ENCODE measurements at regions not wholly inside any gene's neighbourhood (a gene's known extent, or its start where the extent isn't known, plus 50 kb on each side); places are given as distances from the start of the nearest gene placed in this dataset.
"Not testable (repeated sequence)": the region's sequence is repeated elsewhere in the genome, so short reads cannot be mapped to it uniquely, and the experiment has no call there.

DNA sequence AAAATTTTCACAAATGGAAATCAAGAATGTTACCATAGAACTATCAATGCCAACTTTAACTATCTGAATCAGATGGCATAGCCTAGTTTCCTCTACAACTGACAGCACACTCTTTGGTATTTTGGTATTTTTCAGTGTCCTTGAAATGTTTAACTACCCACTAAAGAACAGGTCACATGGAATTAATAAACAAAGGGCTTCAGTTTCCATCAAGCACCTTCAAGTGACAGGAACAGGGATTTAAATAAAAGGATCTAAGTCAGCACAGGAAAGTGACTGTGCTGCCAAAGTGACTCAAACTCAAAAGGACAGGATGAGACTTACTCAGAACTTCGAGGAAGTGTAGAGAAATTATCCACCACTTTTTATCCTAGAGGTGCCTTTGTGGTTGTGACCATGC is 117.2 kb downstream of the FAM72B start:
- H3K4me1 ChIP-seq (ENCODE audit: insufficient read depth, low read length); H2AFZ ChIP-seq (ENCODE audit: low read length); intact Hi-C loops (cut with micrococcal nuclease; ENCODE audit: unreplicated experiment); H3K9me3 ChIP-seq (ENCODE audit: low read length); ATAC-seq; FAIRE-seq; H3K36me3 ChIP-seq (replicated peaks in 1 of 2; ENCODE audit: control insufficient read depth in 1 of 2, insufficient read depth in 2 of 2, low read length in 2 of 2); H3K9ac ChIP-seq (ENCODE audit: insufficient read depth, low read depth, low read length); H3K27ac ChIP-seq (ENCODE audit: extremely low read length, insufficient read depth, low read length); H3K4me2 ChIP-seq (ENCODE audit: low read depth, low read length); H3K27me3 ChIP-seq (ENCODE audit: control insufficient read depth in 1 of 2, insufficient read depth in 2 of 2, low read length in 2 of 2); BruUV-seq (replicated peaks); H3K79me2 ChIP-seq (ENCODE audit: insufficient read depth, low read length); DNase-seq (ENCODE audit: low spot score); in situ Hi-C loops (cut with HindIII; ENCODE audit: extremely low pct_ligation_motif_present, low pct_unique_long_range_greater_than_20kb); CTCF ChIA-PET (ENCODE audit: low intra/inter-chr PET ratio, low total read pairs); POLR2A ChIA-PET; H3K4me3 ChIP-seq (replicated peaks in 1 of 3; ENCODE audit: insufficient read depth in 1 of 3, low read depth in 2 of 3, low read length in 3 of 3); H4K20me1 ChIP-seq (ENCODE audit: insufficient read depth, low read length): not testable (repeated sequence)
- WGBS (ENCODE audit: low lambda C conversion rate): no CpG with 5 or more reads among the region's 1 CpG

DNA sequence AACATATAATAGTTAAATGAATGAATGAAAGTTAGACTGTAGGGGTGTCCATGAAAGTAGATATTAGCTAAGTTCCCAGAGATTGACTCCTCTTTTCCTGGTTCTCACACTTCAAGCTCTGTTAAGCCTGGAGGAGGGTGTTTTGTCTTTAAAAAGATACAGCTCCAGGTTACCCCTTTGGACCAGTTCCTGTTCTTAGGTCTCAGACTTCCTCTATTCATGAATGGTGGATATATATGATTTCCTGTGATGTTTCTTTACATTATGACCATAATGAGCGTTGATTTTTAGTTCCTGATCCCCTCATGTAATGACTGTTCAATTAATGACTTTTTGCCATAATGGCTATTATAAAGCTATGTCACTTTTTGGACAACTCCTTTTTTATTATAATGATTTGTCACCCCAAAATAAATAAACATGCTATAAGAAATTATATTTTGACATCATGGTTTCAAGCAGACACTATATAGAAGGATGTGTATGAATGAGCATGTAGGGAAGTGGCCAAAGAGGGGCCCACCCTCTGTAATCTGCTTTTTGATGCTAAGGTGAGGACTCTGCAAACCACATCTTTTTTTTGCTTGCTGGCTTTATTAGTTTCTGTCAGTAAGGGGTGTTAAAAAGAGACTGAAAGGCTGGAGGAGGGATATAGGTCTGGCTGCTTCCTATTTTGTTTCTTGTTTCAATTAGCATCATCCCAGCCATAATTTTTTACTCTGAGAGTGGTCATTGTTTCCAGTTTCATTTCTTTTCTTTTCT is 115.2 kb downstream of the FAM72B start:
- H2AFZ ChIP-seq (ENCODE audit: low read length); H3K4me2 ChIP-seq (ENCODE audit: low read depth, low read length); H3K27me3 ChIP-seq (ENCODE audit: control insufficient read depth in 1 of 2, insufficient read depth in 2 of 2, low read length in 2 of 2); H3K79me2 ChIP-seq (ENCODE audit: insufficient read depth, low read length); H3K9me3 ChIP-seq (ENCODE audit: low read length); CTCF ChIA-PET (ENCODE audit: low intra/inter-chr PET ratio, low total read pairs); H3K4me1 ChIP-seq (ENCODE audit: insufficient read depth, low read length); BruUV-seq (replicated peaks); H3K27ac ChIP-seq (ENCODE audit: extremely low read length, insufficient read depth, low read length); H3K4me3 ChIP-seq (replicated peaks in 1 of 3; ENCODE audit: insufficient read depth in 1 of 3, low read depth in 2 of 3, low read length in 3 of 3); H3K9ac ChIP-seq (ENCODE audit: insufficient read depth, low read depth, low read length); in situ Hi-C loops (cut with HindIII; ENCODE audit: extremely low pct_ligation_motif_present, low pct_unique_long_range_greater_than_20kb); POLR2A ChIA-PET; H3K36me3 ChIP-seq (replicated peaks in 1 of 2; ENCODE audit: control insufficient read depth in 1 of 2, insufficient read depth in 2 of 2, low read length in 2 of 2); intact Hi-C loops (cut with micrococcal nuclease; ENCODE audit: unreplicated experiment); H4K20me1 ChIP-seq (ENCODE audit: insufficient read depth, low read length); FAIRE-seq; ATAC-seq; DNase-seq (ENCODE audit: low spot score): not testable (repeated sequence)
- no CpG with 5 or more reads among the region's 1 CpG for WGBS (ENCODE audit: low lambda C conversion rate)

DNA sequence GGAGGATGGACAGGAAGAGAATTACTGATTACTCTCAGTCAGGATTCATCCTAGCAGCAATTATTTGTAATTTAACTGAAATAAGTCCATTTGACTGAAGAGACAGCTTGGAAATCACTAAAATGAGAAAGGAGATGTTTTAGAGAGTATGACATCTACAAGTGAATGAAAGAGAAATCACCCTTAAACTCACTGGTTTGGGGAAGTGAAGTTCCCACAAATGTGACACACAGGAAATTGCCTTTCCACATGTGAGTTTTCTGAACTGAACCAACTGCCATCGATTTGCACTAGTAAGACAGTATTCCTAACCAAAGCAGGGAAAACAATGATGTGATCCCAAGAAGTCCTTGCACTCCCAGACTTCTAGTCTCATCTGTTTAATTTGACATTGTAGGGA is 110.3 kb downstream of the FAM72B start:
- FAIRE-seq; H4K20me1 ChIP-seq (ENCODE audit: insufficient read depth, low read length); H3K79me2 ChIP-seq (ENCODE audit: insufficient read depth, low read length); H3K4me2 ChIP-seq (ENCODE audit: low read depth, low read length); H3K9ac ChIP-seq (ENCODE audit: insufficient read depth, low read depth, low read length); H2AFZ ChIP-seq (ENCODE audit: low read length); H3K36me3 ChIP-seq (replicated peaks in 1 of 2; ENCODE audit: control insufficient read depth in 1 of 2, insufficient read depth in 2 of 2, low read length in 2 of 2); DNase-seq (ENCODE audit: low spot score); ATAC-seq; H3K27me3 ChIP-seq (ENCODE audit: control insufficient read depth in 1 of 2, insufficient read depth in 2 of 2, low read length in 2 of 2); CTCF ChIA-PET (ENCODE audit: low intra/inter-chr PET ratio, low total read pairs); BruUV-seq (replicated peaks); H3K9me3 ChIP-seq (ENCODE audit: low read length); H3K4me1 ChIP-seq (ENCODE audit: insufficient read depth, low read length); H3K27ac ChIP-seq (ENCODE audit: extremely low read length, insufficient read depth, low read length); intact Hi-C loops (cut with micrococcal nuclease; ENCODE audit: unreplicated experiment); H3K4me3 ChIP-seq (replicated peaks in 1 of 3; ENCODE audit: insufficient read depth in 1 of 3, low read depth in 2 of 3, low read length in 3 of 3); in situ Hi-C loops (cut with HindIII; ENCODE audit: extremely low pct_ligation_motif_present, low pct_unique_long_range_greater_than_20kb); POLR2A ChIA-PET: not testable (repeated sequence)
- WGBS (ENCODE audit: low lambda C conversion rate): no CpG with 5 or more reads among the region's 1 CpG

DNA sequence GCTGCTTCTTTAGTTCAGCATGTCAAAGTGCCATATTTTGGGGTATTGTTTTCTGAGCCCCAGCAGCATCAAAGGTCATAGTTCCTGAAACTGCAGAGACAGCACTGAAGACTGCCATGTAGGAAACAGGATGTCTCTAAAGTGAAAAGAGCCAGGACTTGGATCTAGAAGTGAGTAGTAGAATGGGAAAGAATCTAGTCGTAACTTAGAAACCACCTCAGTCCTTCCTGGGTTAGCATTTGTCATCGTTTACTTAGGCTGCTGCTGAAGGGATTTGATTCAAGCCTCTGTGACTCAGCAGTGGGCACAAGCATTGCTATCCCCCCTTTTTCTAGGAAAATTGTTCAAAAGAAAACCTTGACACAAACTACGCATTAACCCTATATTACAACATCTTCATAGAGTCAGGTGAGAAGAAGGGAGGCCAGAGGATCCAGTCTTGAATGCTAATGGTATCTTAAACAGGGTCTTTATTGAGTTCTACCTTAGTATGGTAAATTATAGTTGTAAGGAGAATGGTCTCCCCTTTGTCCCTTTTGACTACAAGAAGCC is 108.8 kb downstream of the FAM72B start:
- H3K9me3 ChIP-seq (ENCODE audit: low read length); H3K4me1 ChIP-seq (ENCODE audit: insufficient read depth, low read length); DNase-seq (ENCODE audit: low spot score); H3K27me3 ChIP-seq (ENCODE audit: control insufficient read depth in 1 of 2, insufficient read depth in 2 of 2, low read length in 2 of 2); H2AFZ ChIP-seq (ENCODE audit: low read length); H4K20me1 ChIP-seq (ENCODE audit: insufficient read depth, low read length); H3K4me3 ChIP-seq (replicated peaks in 1 of 3; ENCODE audit: insufficient read depth in 1 of 3, low read depth in 2 of 3, low read length in 3 of 3); H3K27ac ChIP-seq (ENCODE audit: extremely low read length, insufficient read depth, low read length); ATAC-seq; POLR2A ChIA-PET; CTCF ChIA-PET (ENCODE audit: low intra/inter-chr PET ratio, low total read pairs); H3K36me3 ChIP-seq (replicated peaks in 1 of 2; ENCODE audit: control insufficient read depth in 1 of 2, insufficient read depth in 2 of 2, low read length in 2 of 2); BruUV-seq (replicated peaks); H3K4me2 ChIP-seq (ENCODE audit: low read depth, low read length); H3K79me2 ChIP-seq (ENCODE audit: insufficient read depth, low read length); H3K9ac ChIP-seq (ENCODE audit: insufficient read depth, low read depth, low read length); in situ Hi-C loops (cut with HindIII; ENCODE audit: extremely low pct_ligation_motif_present, low pct_unique_long_range_greater_than_20kb); intact Hi-C loops (cut with micrococcal nuclease; ENCODE audit: unreplicated experiment); FAIRE-seq: not testable (repeated sequence)
- 0% methylated on average over 2 of the region's 3 CpGs for WGBS (ENCODE audit: low lambda C conversion rate)

Measured in HepG2 (cell line).